Heart left ventricle (tissue), 16 donors: ENCODE measurements at regions not wholly inside any gene's neighbourhood (a gene's known extent, or its start where the extent isn't known, plus 50 kb on each side); places are given as distances from the start of the nearest gene placed in this dataset.
"Not testable (repeated sequence)": the region's sequence is repeated elsewhere in the genome, so short reads cannot be mapped to it uniquely, and the experiment has no call there.

ENCODE experiments used
- ATAC-seq, 4 donors: fragments of 200-7000 bp; cut with Tn5 transposase; one replicate each; pipeline ENCODE4 v1.9.1; 2020 to 2022; ENCODE audit warnings: moderate library complexity in 4 of 4, mild to moderate bottlenecking in 3 of 4, moderate number of reproducible peaks in 1 of 4
- DNase-seq, 5 donors: peaks; one replicate each; pipeline ENCODE4 v3.0.0-alpha.2; 2020
- H3K27ac ChIP-seq, 12 donors: fragments of 200-600 bp; sonication (generic) in 4 of 12; one replicate each; pipeline versions ENCODE4 v1.5.0 to v1.8.0; 2016 to 2022; ENCODE audit warnings: mild to moderate bottlenecking in 2 of 12
- H3K27me3 ChIP-seq, 9 donors: fragments of 200-600 bp; sonication (generic) in 2 of 9; one replicate each; pipeline versions ENCODE4 v1.5.1 to v1.8.0; 2016 to 2022; ENCODE audit warnings: mild to moderate bottlenecking in 3 of 9
- H3K36me3 ChIP-seq, 9 donors: fragments of 200-600 bp; sonication (generic) in 2 of 9; one replicate each; pipeline versions ENCODE4 v1.5.0 to v1.8.0; 2018 to 2022; ENCODE audit warnings: mild to moderate bottlenecking in 2 of 9
- H3K4me1 ChIP-seq, 12 donors: fragments of 200-600 bp; sonication (generic) in 4 of 12; one replicate each; pipeline versions ENCODE4 v1.5.0 to v1.8.0; 2016 to 2022; ENCODE audit warnings: mild to moderate bottlenecking in 3 of 12
- H3K4me3 ChIP-seq, 12 donors: fragments of 200-600 bp; sonication (generic) in 4 of 12; one replicate each; pipeline versions ENCODE4 v1.5.0 to v1.8.0; 2017 to 2022; ENCODE audit warnings: mild to moderate bottlenecking in 9 of 12, moderate library complexity in 4 of 12
- H3K9me3 ChIP-seq, 12 donors: fragments of 200-600 bp; sonication (generic) in 4 of 12; one replicate each; pipeline versions ENCODE4 v1.5.0 to v1.8.0; 2016 to 2022; ENCODE audit warnings: mild to moderate bottlenecking in 1 of 12
- CTCF ChIP-seq, 12 donors: fragments of 200-600 bp; sonication (generic) in 4 of 12; IDR thresholded peaks; one replicate each; pipeline versions ENCODE4 v1.5.0 to v1.8.0; 2018 to 2022; ENCODE audit warnings: antibody characterized with exemption in 12 of 12, mild to moderate bottlenecking in 5 of 12
- POLR2A ChIP-seq, 2 donors: fragments of 450-650 bp; IDR thresholded peaks; one replicate each; pipeline ENCODE4 v1.6.1; 2017; ENCODE audit warnings: antibody characterized with exemption in 2 of 2, mild to moderate bottlenecking in 2 of 2, moderate library complexity in 2 of 2
- WGBS, 4 donors: extraction: QIAGEN DNeasy Blood & Tissue Kit in 2 of 4; methylation state at CpG; one replicate each; pipeline versions ENCODE4 v1.1.5 to v1.1.7; 2013 to 2018; 5-methylcytosine and 5-hydroxymethylcytosine counted together
- intact Hi-C, 10 donors: fragments of 100-400 bp; cut with DNase I; formaldehyde crosslinking; loops; one replicate each; pipeline versions ENCODE4 v1.11.1 to v1.14.2; 2022
- donor health status: ischemic (EF 13 %, LVEDD 7.1; RV severe dilation, severe dysfunction).
- donor health status: healthy with polysubstance abuse.
- donor health status: DM: no; HTN: yes; CAD: no.
- donor health status: DM: no; HTN: no; CAD: no.
- donor health status: ischemic (EF 25% LVEDD 6.9; RV normal size, moderate dysfunction).
- donor health status: ischemic (EF 25% LVEDD 5.7; RV mildly dilated, moderate dysfunction).
- donor health status: healthy.
- donor health status: DM: yes; HTN: yes; CAD: no.
- donor health status: ischemic (EF 35%, LVEDD 5.7; RV mildly dilated, moderate dysfunction).
- donor health status: nonischemic (EF 11% LVEDD 7.7; RV severe dilation, severe dysfunction).
- donor health status: DM: yes; HTN: yes; CAD: no.
- donor health status: PGD.
- donor health status: ischemic (EF 29% LVEDD 5.4; RV normal size, mild dysfunction).
- donor health status: nonischemic (EF 23%, LVEDD 6.1; RV moderate dilation, normal function).

GRCh38 chr11:42812960-42813359, 498.8 kb upstream of the API5 start:
- Histone ChIP-seq H3K9me3 (no peaks in the 10 kb centered on the region), H3K36me3 (no peaks in the 10 kb centered on the region), H3K27me3 (no peaks in the 10 kb centered on the region), H3K4me3 (no peak overlapping the region), H3K27ac (no peak overlapping the region), H3K4me1 (no peaks in the 10 kb centered on the region)
- WGBS, 4 donors = 62 to 78% (median 70%) methylated on average over 2 of the region's 2 CpGs
- intact Hi-C loops = no loop called here
- ATAC-seq (no peak), DNase-seq (no peak)
- TF ChIP-seq CTCF (IDR thresholded peaks at IDR 0.05) (no peak), POLR2A (IDR thresholded peaks at IDR 0.05) (no peak)

GRCh38 chr11:42816471-42816870, 495.3 kb upstream of the API5 start:
- Histone ChIP-seq H3K27me3 (no peaks in the 10 kb centered on the region), H3K27ac (no peak overlapping the region), H3K4me3 (no peak overlapping the region), H3K9me3 (no peaks in the 10 kb centered on the region), H3K4me1 (no peaks in the 10 kb centered on the region), H3K36me3 (no peaks in the 10 kb centered on the region)
- intact Hi-C loops = no loop called here
- WGBS, 4 donors = 85 to 90% (median 87%) methylated on average over 2 of the region's 2 CpGs
- ATAC-seq (no peak), DNase-seq (no peak)
- TF ChIP-seq CTCF (IDR thresholded peaks at IDR 0.05) (no peak), POLR2A (IDR thresholded peaks at IDR 0.05) (no peak)

- DNase-seq (no peak), ATAC-seq (no peak)
- WGBS, 4 donors = 83 to 96% (median 92%) methylated on average over 3 of the region's 3 CpGs
- H3K27ac ChIP-seq = no peak overlapping the region
- H3K4me1 ChIP-seq = no peaks in the 10 kb centered on the region
- no peak for TF ChIP-seq POLR2A (IDR thresholded peaks at IDR 0.05)
- TF ChIP-seq CTCF (IDR thresholded peaks at IDR 0.05) = no peak
- no peaks in the 10 kb centered on the region for H3K27me3 ChIP-seq
- H3K36me3 ChIP-seq = no peaks in the 10 kb centered on the region
- no peak overlapping the region for H3K4me3 ChIP-seq
- intact Hi-C loops = no loop called here
- no peaks in the 10 kb centered on the region for H3K9me3 ChIP-seq
Observed at GRCh38 chr11:42819126-42819525, 492.7 kb upstream of the API5 start.

GRCh38 chr11:42822188-42822587, 489.6 kb upstream of the API5 start:
- ATAC-seq, H3K27me3 ChIP-seq, H3K4me3 ChIP-seq, H3K4me1 ChIP-seq, H3K27ac ChIP-seq, DNase-seq, H3K36me3 ChIP-seq, H3K9me3 ChIP-seq, intact Hi-C loops: not testable (repeated sequence)
- WGBS, 4 donors = 88 to 96% (median 94%) methylated on average over 6 of the region's 6 CpGs

- Histone ChIP-seq H3K36me3 (no peaks in the 10 kb centered on the region), H3K4me3 (no peak overlapping the region), H3K27ac (no peak overlapping the region), H3K9me3 (no peaks in the 10 kb centered on the region), H3K4me1 (no peaks in the 10 kb centered on the region), H3K27me3 (no peaks in the 10 kb centered on the region)
- TF ChIP-seq CTCF (IDR thresholded peaks at IDR 0.05) (no peak), POLR2A (IDR thresholded peaks at IDR 0.05) (no peak)
- DNase-seq (no peak), ATAC-seq (no peak)
- 71 to 86% (median 81%) methylated on average over 1 of the region's 1 CpG for WGBS, 4 donors
- intact Hi-C loops = no loop called here
Observed at GRCh38 chr11:42823546-42823945, 488.2 kb upstream of the API5 start.
